Activated CD4-positive, alpha-beta T cell treated with anti-CD3 and anti-CD28 coated beads, Interleukin-2, Interleukin-6, amounts not matched to agents 100 ng/mL and 50 ng/mL, durations not matched to agents 16 hours and 8 hours (primary cell): ENCODE measurements at regions not wholly inside any gene's neighbourhood (a gene's known extent, or its start where the extent isn't known, plus 50 kb on each side); places are given as distances from the start of the nearest gene placed in this dataset.

Source experiments
- DNase-seq: peaks from one replicate; pipeline ENCODE4 v3.0.0-alpha.2; 2020

DNA sequence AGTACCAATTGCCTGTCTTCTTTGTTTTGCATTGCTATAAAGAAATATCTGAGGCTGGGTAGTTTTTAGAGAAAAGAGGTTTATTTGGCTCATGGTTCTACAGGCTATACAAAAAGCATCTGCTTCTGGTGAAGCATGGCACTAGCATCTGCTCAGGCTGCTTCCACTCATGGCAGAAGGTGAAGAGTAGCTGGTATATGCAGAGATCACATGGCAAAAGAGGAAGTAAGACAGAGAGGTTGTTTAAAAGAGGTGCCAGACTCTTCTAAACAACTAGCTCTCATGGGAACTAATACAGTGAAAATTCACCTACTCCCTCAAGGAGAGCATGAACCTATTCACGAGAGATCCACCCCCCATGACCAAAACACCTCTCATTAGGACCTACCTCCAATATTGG is 56.7 kb upstream of the GUCA2B start:
- DNase-seq, result no peak

DNA sequence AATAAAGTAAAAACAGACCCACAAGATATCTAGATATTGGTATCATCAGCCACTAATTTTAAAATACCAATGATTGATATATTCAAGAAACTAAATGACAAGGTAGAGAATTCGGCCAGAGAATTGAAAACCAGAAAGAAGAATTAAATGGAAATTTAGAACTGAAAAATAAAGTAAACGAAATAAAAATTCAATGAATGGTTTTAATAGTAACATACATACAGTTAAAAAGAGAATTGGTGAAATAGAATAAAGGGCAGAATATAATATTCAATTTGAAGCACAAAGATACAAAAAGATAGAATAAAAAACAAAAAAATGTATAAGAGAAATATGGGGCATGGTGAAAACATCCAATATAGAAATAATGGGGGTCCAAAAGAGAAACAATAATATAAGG is 64.0 kb upstream of the GUCA2B start:
- no peak for DNase-seq

DNA sequence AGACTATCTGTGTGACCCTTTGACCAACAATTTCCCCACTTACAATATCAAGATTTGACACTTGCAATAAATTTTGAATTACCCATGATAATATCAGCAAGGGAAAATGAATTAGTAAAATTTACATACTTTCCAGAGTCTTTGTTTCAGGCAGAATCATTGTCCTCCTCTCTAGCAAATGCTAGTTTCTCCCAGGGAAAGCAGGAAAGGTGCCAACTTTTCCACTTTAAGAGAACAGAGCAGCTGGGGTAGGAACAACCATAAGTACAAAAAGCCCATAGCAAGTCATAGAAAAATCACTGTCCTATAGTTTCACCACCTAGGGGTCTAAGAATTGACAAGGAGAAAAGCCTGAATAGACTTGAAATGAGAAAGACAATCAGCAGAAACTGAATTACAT is 67.1 kb upstream of the GUCA2B start:
- no peak for DNase-seq

DNA sequence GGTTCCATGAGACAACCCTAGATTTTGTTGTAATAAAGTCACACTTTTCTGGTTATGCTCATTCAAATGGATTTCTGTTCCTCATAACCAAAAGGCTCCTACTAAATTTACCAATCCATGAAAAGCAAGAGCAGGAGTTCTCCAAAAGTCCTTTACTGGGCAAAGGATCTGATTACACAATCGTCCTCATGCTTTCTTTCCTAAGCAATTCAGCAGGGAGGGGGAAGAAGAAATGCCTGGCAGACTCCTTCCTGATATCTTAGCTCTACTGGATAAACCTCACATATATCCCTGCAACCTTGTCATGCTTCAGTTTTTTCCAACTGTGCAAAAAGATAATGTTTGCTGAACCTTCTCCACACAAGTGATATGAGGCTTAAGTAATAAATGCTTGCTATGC is 67.6 kb upstream of the GUCA2B start:
- no peak for DNase-seq

DNA sequence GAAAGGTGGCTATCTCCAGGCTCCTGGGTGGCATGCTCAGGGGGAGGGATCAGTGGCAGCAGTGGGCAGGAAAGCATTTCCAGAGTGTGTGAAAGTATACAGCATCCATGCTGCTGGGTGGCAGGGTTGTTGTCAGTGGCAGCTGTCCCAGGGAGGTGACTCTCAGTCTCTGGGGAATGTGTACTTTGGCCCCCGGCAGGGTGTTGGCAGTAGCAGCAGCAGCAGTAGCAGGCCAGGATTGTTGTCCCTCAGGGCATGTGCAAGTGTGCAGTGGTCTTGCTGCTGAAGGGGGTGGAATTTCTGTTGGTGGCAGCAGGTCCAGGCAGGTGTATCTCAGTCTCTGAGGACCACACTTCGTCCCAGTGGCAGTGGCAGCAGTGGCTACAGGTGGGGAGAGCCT is 71.7 kb upstream of the GUCA2B start:
- no peak for DNase-seq

DNA sequence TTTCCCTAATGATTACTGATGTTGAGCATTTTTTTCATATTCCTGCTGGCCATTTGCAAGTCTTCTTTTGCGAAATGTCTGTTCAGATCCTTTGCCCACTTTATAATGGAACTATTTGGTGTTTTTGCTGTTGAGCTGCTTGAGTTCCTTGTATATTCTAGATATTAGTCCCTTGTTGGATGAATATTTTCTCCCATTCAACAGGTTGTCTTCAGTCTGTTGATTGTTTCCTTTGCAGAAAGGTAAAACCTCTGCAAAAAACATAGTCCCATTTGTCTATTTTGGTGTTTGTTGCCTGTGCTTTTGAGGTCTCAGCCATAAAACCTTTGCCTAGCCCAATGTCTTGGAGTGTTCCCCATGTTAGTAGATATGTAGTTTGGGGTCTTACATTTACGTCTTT is 78.0 kb upstream of the GUCA2B start:
- no peak for DNase-seq

DNA sequence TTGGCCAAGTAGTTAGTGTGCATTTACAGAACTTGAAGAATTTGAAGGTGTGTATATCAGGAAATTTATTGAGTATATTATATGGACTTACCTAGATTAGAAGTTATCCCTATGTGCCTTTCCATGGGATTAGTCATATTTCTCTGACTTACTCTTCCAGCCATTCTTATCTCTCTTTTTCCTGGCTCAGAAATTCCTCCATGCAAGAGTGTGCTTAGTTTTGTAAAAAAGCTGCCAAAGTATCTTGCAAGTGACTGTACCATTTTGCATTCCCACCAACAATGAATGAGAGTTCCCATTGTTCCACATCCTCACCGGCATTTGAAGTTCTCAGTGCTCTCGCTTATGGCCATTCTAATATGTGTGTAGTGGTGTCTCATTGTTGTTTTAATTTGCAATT is 82.2 kb upstream of the GUCA2B start:
- no peak for DNase-seq

DNA sequence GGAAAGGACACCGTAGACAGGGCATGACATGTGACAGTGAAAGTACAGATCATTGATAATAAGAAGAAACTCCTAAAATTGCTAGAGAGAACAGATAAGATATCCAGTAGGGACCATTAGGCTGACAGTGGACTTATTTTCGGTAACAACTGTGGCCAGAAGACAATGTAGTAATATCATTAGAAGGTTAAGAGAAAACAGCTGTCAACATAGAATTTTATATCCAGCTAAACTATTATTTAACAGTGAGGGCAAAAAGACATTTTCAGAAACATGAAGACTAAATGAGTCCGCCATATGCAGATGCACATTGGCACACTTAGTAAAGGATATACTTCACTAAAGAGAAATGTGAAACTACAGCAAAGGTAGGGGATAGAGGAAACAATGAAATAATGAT is 95.4 kb upstream of the GUCA2B start:
- DNase-seq, result no peak

DNA sequence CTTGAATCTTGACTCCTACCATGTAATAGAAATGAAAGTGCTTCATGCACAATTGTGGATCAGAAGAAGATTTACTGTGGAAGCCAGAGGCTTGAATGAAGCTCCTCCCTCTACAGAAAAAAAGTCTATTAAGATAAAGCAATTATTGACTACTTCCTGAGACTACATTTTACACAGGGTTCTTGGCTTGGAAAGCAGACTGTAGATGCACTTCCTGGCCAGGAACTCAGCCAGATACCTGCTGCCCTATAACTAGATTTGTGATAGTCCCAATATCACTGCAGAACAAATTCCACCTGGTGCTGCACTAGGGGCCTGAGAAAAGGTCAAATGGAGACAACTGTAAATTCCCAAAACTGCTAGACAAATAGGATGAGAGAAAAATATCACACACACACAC is 96.8 kb upstream of the GUCA2B start:
- DNase-seq, result no peak

DNA sequence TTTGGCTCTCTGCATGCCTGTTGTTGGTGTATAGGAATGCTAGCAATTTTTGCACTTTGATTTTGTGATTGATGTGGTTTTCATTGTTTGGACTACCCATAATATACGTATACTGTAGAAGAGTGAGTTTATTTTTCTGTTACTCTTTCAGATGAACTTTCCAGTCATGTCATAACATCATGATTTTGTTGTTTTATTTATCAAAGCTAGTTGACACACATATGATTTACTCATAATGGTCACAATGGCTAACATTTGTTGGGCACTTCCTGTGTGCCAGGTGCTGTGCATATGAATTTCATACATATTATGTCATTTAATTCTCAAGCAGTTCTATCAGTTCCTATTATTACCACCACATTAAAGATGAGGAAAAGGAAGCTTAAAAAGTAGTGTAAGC is 98.1 kb upstream of the GUCA2B start:
- no peak for DNase-seq

DNA sequence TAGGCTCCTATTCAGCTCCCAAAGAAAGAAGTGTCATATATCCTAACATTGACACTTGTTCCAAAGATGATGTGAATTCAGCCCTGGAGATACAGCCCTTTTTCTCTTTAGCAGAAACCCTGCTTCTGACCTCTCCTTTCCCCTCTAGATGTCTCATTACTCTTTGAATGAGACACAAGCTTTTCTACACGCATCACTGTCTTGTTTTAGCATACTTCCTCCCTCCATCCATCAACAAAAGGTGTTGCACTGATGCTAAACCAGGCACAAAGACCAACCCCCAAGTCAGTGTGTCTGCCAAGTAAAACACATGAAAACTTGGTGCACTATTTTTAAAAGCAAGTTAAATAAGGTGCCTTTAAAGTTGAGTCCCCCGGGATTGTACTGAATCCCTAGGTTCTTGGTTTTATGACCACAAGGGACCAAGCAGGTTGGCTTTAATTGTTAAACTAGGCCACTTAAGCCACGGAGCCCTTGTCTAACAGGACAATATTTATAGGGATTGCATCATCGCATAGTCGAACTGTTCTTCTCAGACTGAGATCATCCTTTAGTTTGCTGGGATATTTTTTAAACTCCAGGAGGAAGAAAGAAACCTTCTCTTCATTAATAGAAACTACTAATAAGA is 101.0 kb upstream of the GUCA2B start:
- no peak for DNase-seq

DNA sequence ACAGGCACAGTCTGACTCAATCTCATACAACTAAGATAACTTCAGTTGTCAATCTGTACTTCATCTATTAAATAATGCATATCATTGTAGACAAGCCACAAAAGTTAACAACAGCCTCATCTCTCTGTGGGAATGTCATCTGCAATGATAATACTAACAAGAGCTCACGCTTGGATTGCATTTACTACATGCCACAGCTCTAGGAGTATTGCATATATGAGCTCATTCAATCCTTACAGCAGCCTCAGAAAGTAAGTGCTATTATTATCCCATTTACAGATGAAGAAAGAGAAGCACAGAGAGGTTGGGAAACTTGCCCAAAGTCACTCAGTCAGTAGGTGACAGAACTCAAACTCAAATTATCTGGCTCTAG is 105.7 kb upstream of the GUCA2B start:
- DNase-seq, result no peak

DNA sequence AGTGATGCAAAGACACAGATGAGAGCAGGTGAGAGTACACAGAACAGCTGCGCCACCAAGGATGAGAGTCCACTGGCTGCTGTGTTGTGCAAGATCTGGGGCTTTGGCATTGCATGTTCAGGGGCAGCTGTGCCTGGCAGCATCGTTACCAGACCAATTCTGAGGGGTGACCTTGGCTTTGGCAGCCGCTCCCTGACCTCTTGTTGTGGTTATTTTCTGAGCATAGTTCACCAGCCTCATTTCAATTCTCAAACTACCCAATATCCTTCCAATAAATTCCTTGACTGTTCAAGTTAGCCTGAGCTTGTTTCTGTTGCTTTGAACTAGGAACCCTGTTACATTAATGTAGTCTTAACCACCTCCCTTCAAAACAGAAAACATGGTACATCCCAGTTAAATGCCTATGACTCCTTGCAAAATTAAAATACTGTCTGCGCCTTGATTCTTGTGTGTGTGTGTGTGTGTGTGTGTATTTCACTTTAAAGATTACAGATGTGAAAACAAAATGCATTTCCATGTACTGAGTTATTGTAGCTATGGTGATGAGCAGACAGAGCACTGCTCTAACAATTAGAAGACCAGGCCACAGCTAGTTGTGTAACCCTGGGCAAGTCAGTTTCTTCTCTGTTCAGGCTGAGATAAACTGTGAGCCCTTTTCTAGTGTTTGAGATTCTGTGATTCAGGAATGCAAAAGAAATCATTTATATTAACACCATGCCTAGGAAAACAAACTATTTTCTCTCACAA is 106.3 kb upstream of the GUCA2B start:
- DNase-seq, result no peak

DNA sequence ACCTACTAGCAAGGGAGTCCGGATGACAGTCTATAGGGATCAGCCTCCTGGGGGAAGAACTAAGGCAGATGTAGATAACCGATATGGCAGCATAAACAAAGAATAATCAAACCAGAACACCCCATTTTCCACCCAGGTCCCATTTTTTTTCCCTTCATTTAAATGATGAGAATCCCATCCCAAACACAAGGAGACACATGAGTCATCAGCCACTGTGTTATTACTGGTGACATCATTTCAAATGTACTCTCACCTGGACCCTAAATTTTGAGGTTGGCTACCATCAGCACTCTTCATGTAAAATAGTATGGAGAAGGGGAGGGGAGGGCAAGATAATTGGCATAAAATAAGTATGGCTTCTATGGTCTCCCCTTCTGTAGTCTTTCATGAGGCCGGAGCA is 108.9 kb upstream of the GUCA2B start:
- no peak for DNase-seq

DNA sequence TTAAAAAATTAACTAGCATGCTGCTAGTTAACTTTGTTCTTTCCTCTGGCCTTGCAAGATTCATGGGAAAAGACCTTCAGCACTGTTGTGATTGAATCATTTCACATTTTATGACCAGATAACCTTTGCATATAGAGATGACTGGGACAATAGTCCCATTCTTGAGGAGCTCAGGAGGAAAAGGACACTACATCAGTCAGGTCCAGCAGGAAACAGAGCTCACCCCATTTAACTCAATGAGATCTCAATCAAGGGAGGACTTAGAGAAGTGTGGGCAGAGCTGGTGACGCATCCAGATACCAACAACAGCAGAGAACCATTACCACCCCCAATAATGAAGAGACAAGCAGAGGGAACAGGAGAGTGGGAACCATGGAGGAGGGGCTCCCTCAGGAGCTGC is 109.4 kb upstream of the GUCA2B start:
- DNase-seq, result no peak

DNA sequence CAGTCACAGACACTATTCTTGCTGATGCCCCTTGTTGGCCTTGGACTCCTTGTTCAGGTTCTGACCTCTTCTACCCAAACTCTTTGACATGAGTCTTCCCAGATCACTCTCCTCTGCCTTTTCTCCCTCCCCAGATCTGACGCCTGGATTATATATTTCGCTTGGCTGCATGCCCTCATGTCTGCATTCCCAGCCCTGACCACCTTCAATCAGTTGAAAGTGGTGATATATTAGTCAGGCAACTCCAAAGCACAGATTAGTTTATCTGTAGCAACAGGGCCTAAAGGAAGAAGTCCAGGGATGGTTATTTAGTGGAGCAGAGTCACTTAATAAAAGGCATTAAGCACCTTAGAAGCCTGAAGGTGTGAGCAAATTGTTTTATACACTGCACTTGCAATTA is 110.0 kb upstream of the GUCA2B start:
- DNase-seq, result no peak

DNA sequence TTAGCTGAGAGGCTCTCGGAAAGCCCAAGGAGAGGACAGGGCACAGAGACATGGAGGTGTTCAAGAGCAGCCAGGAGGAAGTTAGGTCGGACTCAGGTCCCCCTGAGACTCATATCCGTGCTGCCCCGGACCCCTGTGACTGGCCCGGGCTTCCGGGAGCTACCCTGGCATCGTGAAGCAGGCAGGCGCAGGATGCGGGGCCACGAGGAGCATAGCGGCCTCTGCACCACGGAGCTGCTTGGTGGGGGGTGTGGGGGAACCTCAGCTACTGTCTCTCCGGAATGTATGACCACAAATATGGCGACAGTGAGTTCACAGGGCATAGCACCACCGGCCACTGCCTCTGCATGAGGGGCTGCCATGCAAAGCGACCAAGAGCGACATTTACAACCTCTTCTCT is 112.2 kb upstream of the GUCA2B start:
- no peak for DNase-seq

DNA sequence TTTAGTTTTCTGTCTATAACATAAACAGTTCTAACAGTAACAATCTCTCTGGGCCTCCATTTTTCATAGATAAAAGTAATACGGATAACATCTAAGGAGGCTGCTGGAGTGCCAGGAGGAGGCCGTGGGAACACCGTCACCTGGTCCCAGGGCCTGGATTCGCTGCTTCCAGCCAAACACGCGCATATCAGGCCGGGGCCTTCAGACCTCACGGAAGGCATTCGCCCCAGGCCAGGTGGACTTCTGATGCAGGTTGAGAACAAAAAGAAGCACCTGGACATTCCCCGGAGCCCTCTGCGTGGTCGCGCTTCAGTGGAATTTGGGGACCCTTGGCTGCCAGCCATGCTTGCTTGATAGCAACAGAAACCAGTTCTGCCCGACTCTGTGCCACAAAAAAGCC is 113.1 kb upstream of the GUCA2B start:
- DNase-seq, result no peak

DNA sequence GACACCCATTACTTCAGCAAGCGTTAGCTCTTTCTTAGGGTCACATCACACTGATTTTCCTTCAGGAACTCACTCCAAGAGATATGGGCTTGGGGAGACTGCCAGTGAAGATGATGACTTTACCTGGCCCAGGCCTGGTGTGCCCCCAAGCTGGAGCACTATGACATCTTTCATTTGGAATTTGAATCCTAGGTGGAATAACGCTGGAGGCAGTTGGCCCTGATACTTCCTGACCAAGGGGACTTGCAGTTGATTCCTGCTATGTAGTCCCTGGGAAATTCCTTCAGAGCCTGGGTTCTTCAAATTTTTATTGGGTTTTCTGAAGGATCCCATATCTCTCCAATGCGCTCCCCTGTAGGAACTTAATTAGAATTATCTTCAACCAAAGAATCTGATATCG is 114.9 kb upstream of the GUCA2B start:
- DNase-seq, result no peak

DNA sequence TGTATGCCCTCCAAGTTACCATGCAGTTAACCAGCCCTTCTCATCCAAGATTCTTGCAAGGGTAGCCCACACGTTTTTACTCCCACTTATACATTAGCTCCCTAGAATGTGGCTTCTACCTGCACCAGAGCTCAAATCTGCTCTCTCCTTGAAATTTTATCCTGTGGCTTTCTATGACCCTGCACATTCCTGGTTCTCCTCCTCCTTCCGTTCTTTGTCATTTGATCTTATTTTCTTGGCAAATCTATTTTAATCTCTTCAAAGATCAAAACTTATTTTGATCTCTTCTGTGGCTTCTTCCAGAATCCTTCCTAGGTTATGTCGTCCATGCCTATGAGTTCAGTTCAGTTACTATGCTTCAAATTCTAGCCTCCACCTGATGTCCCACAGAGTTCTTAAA is 115.6 kb upstream of the GUCA2B start:
- no peak for DNase-seq

DNA sequence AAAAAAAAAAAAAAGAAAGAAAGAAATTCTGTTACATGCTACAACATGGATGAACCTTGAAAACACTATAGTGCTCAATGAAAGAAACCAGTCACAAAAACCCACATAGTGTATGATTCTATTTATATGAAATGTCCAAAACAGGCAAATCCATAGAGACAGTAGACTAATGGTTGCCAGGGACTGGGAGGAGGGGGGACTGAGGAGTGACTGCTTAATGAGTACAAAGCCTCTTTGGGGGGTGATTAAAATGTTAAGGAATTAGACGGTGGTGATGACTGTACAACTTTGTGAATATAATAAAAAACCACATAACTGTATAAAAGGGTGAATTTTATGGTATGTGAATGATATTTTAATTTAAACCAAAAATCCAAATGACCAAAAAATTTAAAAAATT is 116.0 kb upstream of the GUCA2B start:
- no peak for DNase-seq

DNA sequence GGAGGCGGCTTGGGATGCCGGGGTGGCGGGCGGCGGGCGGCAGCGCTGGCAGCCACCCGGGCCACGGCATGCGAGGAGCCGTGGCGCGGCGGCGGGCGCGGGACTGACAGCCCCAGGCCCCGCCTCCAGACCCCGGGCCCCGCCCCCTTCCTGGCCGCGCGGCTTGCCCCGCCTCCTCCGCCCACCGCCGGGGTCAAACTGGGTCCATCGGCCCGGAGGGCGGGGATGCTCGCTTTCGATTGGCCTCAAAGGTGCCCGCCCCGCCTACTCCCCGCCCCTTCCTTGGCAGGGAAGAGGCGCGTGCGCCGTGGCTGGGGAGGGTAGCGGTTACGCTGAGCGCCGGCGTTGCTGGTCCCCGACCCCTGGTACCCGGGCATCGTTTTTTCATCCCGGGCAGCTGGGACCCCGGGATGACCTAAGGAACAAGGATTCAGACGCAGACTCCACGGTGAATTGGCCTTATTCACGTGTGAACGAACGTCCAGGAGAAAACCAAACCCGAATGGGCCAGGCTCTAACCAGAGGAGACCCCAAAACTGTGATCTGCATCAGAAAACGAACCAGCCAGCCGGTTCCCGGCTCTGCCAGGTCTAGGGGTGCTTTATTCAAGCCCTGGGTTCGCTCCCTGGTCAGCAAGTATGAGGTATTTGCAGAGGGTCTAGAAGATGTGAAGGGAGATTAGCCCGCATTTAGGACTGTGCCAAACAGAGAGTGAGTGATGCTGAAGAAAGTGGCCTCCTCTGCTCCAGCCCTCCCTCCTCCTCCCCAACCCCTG is 117.2 kb upstream of the GUCA2B start:
- DNase-seq, result peak; percentile 98

DNA sequence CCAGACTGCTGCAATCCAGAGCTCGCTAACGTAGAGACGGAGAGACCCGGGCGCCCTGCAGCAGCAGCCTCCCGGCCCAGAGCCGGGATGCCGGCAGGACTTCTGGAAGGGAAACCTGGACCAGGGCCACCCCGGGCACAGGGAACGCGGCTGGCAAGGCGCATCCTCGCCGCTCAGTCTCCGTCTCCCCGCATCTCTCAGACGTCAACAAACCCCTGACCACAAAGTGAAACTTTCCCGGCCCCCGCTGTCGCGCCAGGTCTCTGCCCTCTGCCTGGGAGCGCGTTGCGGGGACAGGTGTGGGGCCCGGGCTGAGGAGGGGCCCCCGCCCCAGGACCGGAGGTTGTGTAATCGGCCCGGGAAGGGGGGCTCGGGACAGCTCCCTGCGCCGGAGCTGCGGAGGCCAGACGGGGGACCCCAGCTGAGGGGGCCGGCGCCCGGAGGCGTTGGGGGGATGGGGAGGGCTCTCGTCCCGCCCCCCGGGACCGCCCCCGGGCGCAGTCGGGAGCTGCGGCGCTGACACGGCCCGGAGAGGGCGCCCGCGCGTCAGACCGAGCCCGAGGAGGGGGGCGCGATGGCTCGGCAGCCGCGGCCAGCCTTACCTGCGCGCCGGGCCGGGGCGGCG is 116.6 kb upstream of the HIVEP3 start:
- peak; percentile 26 for DNase-seq

DNA sequence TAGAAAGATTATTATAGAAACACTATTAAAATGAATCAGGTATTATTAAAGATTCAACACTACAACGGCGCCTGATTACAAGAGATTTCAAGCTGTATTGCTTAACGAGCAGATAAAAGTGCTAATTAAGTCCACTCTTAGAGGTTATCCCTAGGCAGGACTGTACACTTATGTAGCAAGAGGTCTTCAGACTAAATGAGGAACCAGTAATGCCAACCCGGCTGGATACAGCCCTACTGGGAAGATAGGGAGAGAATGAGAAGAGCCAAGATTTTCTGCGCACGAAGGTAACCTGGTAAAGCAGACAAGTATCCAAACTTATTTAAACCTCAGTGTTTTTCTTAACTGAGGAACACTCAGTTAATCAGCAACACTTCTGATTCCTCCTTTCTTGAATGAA is 115.7 kb upstream of the HIVEP3 start:
- DNase-seq, result no peak
